H1 (cell line): ENCODE measurements at regions not wholly inside any gene's neighbourhood (a gene's known extent, or its start where the extent isn't known, plus 50 kb on each side); places are given as distances from the start of the nearest gene placed in this dataset.

ENCODE experiments used
- CTCF ChIA-PET: fragments of 300-600 bp; sonication (Branson Sonifier 250); formaldehyde crosslinking; loops from one replicate; lab custom pipeline; 2021; ENCODE audit not compliant: partially characterized antibody; lab: Charles Lee
- POLR2A ChIA-PET: fragments of 300-600 bp; sonication (Branson Sonifier 250); formaldehyde crosslinking; loops from one replicate; lab custom pipeline; 2021; ENCODE audit warnings: inconsistent platforms; ENCODE audit not compliant: partially characterized antibody; lab: Charles Lee
- DNase-seq, 2 experiments: peaks; one replicate each; pipeline versions ENCODE4 v3.0.0 to v3.0.0-alpha.2; 2010 to 2022; ENCODE audit warnings: low spot score in 2 of 2, low read depth in 1 of 2, mixed read lengths in 1 of 2
- FAIRE-seq: peaks from 2 replicates; lab custom pipeline; 2011; peaks lifted over from hg19 to GRCh38; lab: Jason Lieb, UNC
- H2AFZ ChIP-seq: 2 replicates; pipeline ENCODE4 v1.8.1; 2012; ENCODE audit warnings: low read length, inconsistent platforms
- H2AK5ac ChIP-seq: 2 replicates; pipeline ENCODE4 v1.6.1; 2013; ENCODE audit warnings: low read depth, low read length
- H2BK120ac ChIP-seq: replicated peaks from 2 replicates; pipeline ENCODE3; 2013; ENCODE audit warnings: low read depth, low read length, inconsistent platforms
- H2BK12ac ChIP-seq: 2 replicates; pipeline ENCODE4 v1.6.1; 2013; ENCODE audit warnings: low read depth, low read length
- H2BK15ac ChIP-seq: 2 replicates; pipeline ENCODE4 v1.6.1; 2013; ENCODE audit warnings: low read length
- H2BK20ac ChIP-seq: 2 replicates; pipeline ENCODE4 v1.6.1; 2013; ENCODE audit warnings: low read length
- H2BK5ac ChIP-seq: 2 replicates; pipeline ENCODE4 v1.6.1; 2013; ENCODE audit warnings: low read depth, low read length
- H3K14ac ChIP-seq: 2 replicates; pipeline ENCODE4 v1.6.1; 2013; ENCODE audit warnings: inconsistent platforms; ENCODE audit not compliant: insufficient read length
- H3K18ac ChIP-seq: 2 replicates; pipeline ENCODE4 v1.6.1; 2013; ENCODE audit warnings: low read length; ENCODE audit errors: extremely low read depth
- H3K23ac ChIP-seq: 2 replicates; pipeline ENCODE4 v1.6.1; 2013; ENCODE audit warnings: inconsistent platforms; ENCODE audit not compliant: insufficient read length
- H3K23me2 ChIP-seq: 2 replicates; pipeline ENCODE4 v1.6.1; 2013; ENCODE audit warnings: low read depth, low read length
- H3K27ac ChIP-seq: 2 replicates; pipeline ENCODE4 v1.6.1; 2011; ENCODE audit warnings: low read depth, low read length, inconsistent platforms
- H3K27me3 ChIP-seq, 4 experiments: replicated peaks in 1 of 4; 1 replicate in 1 of 4; 2 replicates in 3 of 4; pipeline versions ENCODE4 v1.6.1 to v1.8.1; 2011 to 2013; ENCODE audit warnings: low read length in 3 of 4, mild to moderate bottlenecking in 3 of 4, inconsistent platforms in 2 of 4, mixed read lengths in 2 of 4, moderate library complexity in 1 of 4; ENCODE audit not compliant: control insufficient read depth in 3 of 4, insufficient read depth in 3 of 4; ENCODE audit errors: extremely low read depth in 1 of 4
- H3K36me3 ChIP-seq, 4 experiments: 2 replicates each; pipeline versions ENCODE4 v1.6.1 to v1.8.1; 2011 to 2013; ENCODE audit warnings: mild to moderate bottlenecking in 4 of 4, low read length in 3 of 4, moderate library complexity in 2 of 4, control low read depth in 1 of 4, inconsistent platforms in 1 of 4; ENCODE audit not compliant: insufficient read depth in 4 of 4, control insufficient read depth in 2 of 4
- H3K4ac ChIP-seq: replicated peaks from 2 replicates; pipeline ENCODE3; 2013; ENCODE audit warnings: low read length, low read depth, mixed read lengths, inconsistent platforms; ENCODE audit not compliant: insufficient read length
- H3K4me1 ChIP-seq, 4 experiments: replicated peaks in 1 of 4; 1 replicate in 1 of 4; 2 replicates in 3 of 4; pipeline versions ENCODE4 v1.6.1 to v1.8.1; 2011 to 2013; ENCODE audit warnings: low read length in 3 of 4, inconsistent platforms in 2 of 4, mixed read lengths in 1 of 4; ENCODE audit not compliant: insufficient read depth in 4 of 4, control insufficient read depth in 3 of 4
- H3K4me2 ChIP-seq, 2 experiments: 2 replicates each; pipeline versions ENCODE4 v1.6.1 to v1.8.1; 2011 to 2013; ENCODE audit warnings: low read depth in 2 of 2, low read length in 2 of 2, control low read depth in 1 of 2, inconsistent platforms in 1 of 2, mild to moderate bottlenecking in 1 of 2; ENCODE audit not compliant: insufficient read depth in 1 of 2
- H3K4me3 ChIP-seq, 4 experiments: fragments of 200-600, 300-600 bp in 1 of 4; sonication (generic), shearing (Covaris generic), sonication (Bioruptor Twin) in 1 of 4; 2 replicates each; pipeline versions ENCODE4 v1.5.1 to v1.8.1; 2011 to 2016; ENCODE audit warnings: low read length in 4 of 4, low read depth in 3 of 4, control low read depth in 2 of 4, inconsistent platforms in 2 of 4, mild to moderate bottlenecking in 2 of 4, mixed read lengths in 1 of 4, moderate library complexity in 1 of 4; ENCODE audit not compliant: insufficient read depth in 2 of 4; ENCODE audit errors: extremely low read depth in 1 of 4
- H3K56ac ChIP-seq: replicated peaks from 2 replicates; pipeline ENCODE3; 2013; ENCODE audit warnings: low read depth, mild to moderate bottlenecking, mixed read lengths, low read length, inconsistent platforms; ENCODE audit not compliant: insufficient read length
- H3K79me1 ChIP-seq: 2 replicates; pipeline ENCODE4 v1.6.1; 2013; ENCODE audit warnings: low read depth, low read length, control low read depth
- H3K79me2 ChIP-seq, 2 experiments: 2 replicates each; pipeline versions ENCODE4 v1.6.1 to v1.8.1; 2012 to 2013; ENCODE audit warnings: low read length in 2 of 2, mild to moderate bottlenecking in 2 of 2, inconsistent platforms in 1 of 2; ENCODE audit not compliant: insufficient read depth in 2 of 2, control insufficient read depth in 1 of 2
- H3K9ac ChIP-seq, 4 experiments: replicated peaks in 1 of 4; 1 replicate in 1 of 4; 2 replicates in 3 of 4; pipeline versions ENCODE4 v1.6.1 to v1.8.1; 2011 to 2013; ENCODE audit warnings: low read depth in 3 of 4, low read length in 3 of 4, control low read depth in 2 of 4, mild to moderate bottlenecking in 2 of 4, moderate library complexity in 2 of 4, inconsistent platforms in 1 of 4; ENCODE audit errors: extremely low read depth in 1 of 4
- H3K9me3 ChIP-seq, 2 experiments: 2 replicates each; pipeline versions ENCODE4 v1.6.1 to v1.8.1; 2012 to 2013; ENCODE audit warnings: mild to moderate bottlenecking in 2 of 2, moderate library complexity in 2 of 2, control low read depth in 1 of 2, inconsistent platforms in 1 of 2, low read depth in 1 of 2, low read length in 1 of 2, mixed read lengths in 1 of 2; ENCODE audit not compliant: insufficient read depth in 2 of 2
- H4K20me1 ChIP-seq, 2 experiments: replicated peaks in 1 of 2; 2 replicates each; pipeline versions ENCODE3 to v1.8.1; 2011 to 2013; ENCODE audit warnings: inconsistent platforms in 2 of 2, low read length in 2 of 2, mild to moderate bottlenecking in 1 of 2; ENCODE audit not compliant: insufficient read depth in 2 of 2, control insufficient read depth in 1 of 2
- H4K5ac ChIP-seq: 2 replicates; pipeline ENCODE4 v1.6.1; 2013; ENCODE audit warnings: low read length, low read depth, mixed read lengths, inconsistent platforms; ENCODE audit not compliant: insufficient read length
- H4K8ac ChIP-seq: 2 replicates; pipeline ENCODE4 v1.8.0; 2013; ENCODE audit warnings: mild to moderate bottlenecking, moderate library complexity, low read length, inconsistent platforms; ENCODE audit not compliant: insufficient read depth; ENCODE audit errors: extremely low read depth
- H4K91ac ChIP-seq: replicated peaks from 2 replicates; pipeline ENCODE3; 2013; ENCODE audit warnings: low read length, mixed read lengths, inconsistent platforms; ENCODE audit not compliant: insufficient read length
- CBX8 ChIP-seq: fragments of 300-800, 300-1000 bp; sonication (generic); IDR thresholded peaks from 2 replicates; pipeline ENCODE4 v1.7.1; 2016; ENCODE audit warnings: low read depth, low read length, borderline replicate concordance
- CEBPB ChIP-seq: IDR thresholded peaks from 2 replicates; pipeline ENCODE4 v1.6.1; 2012; ENCODE audit warnings: low read depth, low read length
- EP300 ChIP-seq, 2 experiments: IDR thresholded peaks; 1 replicate in 1 of 2; 2 replicates in 1 of 2; pipeline ENCODE4 v1.6.1; 2011 to 2012; ENCODE audit warnings: low read depth in 2 of 2, low read length in 2 of 2, mild to moderate bottlenecking in 2 of 2, borderline replicate concordance in 1 of 2, inconsistent platforms in 1 of 2, moderate library complexity in 1 of 2
- NANOG ChIP-seq: IDR thresholded peaks from 2 replicates; pipeline ENCODE4 v1.6.1; 2011; ENCODE audit warnings: low read length, low read depth, mild to moderate bottlenecking, inconsistent platforms; ENCODE audit not compliant: insufficient read depth, poor library complexity, severe bottlenecking
- POLR2A ChIP-seq, 2 experiments: IDR thresholded peaks; 1 replicate in 1 of 2; 2 replicates in 1 of 2; pipeline ENCODE4 v1.6.1; 2011; ENCODE audit warnings: low read depth in 2 of 2, low read length in 2 of 2, mild to moderate bottlenecking in 2 of 2; ENCODE audit errors: control extremely low read depth in 1 of 2
- TCF12 ChIP-seq: IDR thresholded peaks from 2 replicates; pipeline ENCODE4 v1.6.1; 2011; ENCODE audit warnings: low read depth, mild to moderate bottlenecking, low read length
- YY1 ChIP-seq: IDR thresholded peaks from 2 replicates; pipeline ENCODE4 v1.6.1; 2011; ENCODE audit warnings: low read depth, mild to moderate bottlenecking, low read length
- ZNF274 ChIP-seq: IDR thresholded peaks from 2 replicates; pipeline ENCODE4 v1.7.0; 2012; ENCODE audit warnings: low read length, borderline replicate concordance; ENCODE audit errors: extremely low read depth
- WGBS, 2 experiments: shearing (Covaris generic) in 1 of 2; methylation state at CpG; one replicate each; pipeline versions ENCODE4 v1.1.6 to v1.1.7; 2013 to 2015; ENCODE audit warnings: low lambda C conversion rate in 2 of 2, mixed read lengths in 2 of 2, inconsistent platforms in 1 of 2, low coverage in 1 of 2, missing lambda C conversion rate in 1 of 2; ENCODE audit not compliant: insufficient replicate concordance in 2 of 2, insufficient coverage in 1 of 2, insufficient read length in 1 of 2; ENCODE audit errors: extremely low coverage in 1 of 2, missing lambda C conversion rate in 1 of 2; 5-methylcytosine and 5-hydroxymethylcytosine counted together

GRCh38 chr1:13878451-13878850, 178.5 kb downstream of the PRDM2 start:
- TF ChIP-seq POLR2A (IDR thresholded peaks at IDR 0.05; ENCODE audit: control extremely low read depth in 1 of 2, low read depth in 2 of 2, low read length in 2 of 2) (no peak), NANOG (no peak), YY1 (no peak), EP300 (IDR thresholded peaks at IDR 0.05; ENCODE audit: borderline replicate concordance in 1 of 2, low read depth in 2 of 2, low read length in 2 of 2) (no peak), TCF12 (no peak), ZNF274 (no peak), CBX8 (no peak), CEBPB (no peak)
- CTCF ChIA-PET, result interaction anchor here (0.7 kb wide), 1 partner anchor 50 kb away, joined by 3 read pairs; no protein-coding TSS in a partner anchor
- H3K4ac ChIP-seq, result no peak overlapping the region
- H2BK20ac ChIP-seq, result no peak overlapping the region
- H3K56ac ChIP-seq, result no peak overlapping the region
- no peak overlapping the region for H2BK15ac ChIP-seq
- no peak overlapping the region for H3K23ac ChIP-seq
- H3K9me3 ChIP-seq, result peaks cover 20 to 30% of the 10 kb centered on the region in 2 experiments; a peak in 3 of 4 replicates
- H3K9ac ChIP-seq, result no peak overlapping the region
- no peak overlapping the region for H4K5ac ChIP-seq
- no peak overlapping the region for H2AFZ ChIP-seq
- H3K4me3 ChIP-seq, result no peak overlapping the region
- no peaks in the 10 kb centered on the region for H3K79me2 ChIP-seq
- H3K4me1 ChIP-seq, result no peaks in the 10 kb centered on the region
- no peak overlapping the region for H2AK5ac ChIP-seq
- no peak overlapping the region for H2BK12ac ChIP-seq
- no peak for FAIRE-seq
- DNase-seq, result no peak
- H4K20me1 ChIP-seq, result no peaks in the 10 kb centered on the region
- no peak overlapping the region for H2BK5ac ChIP-seq
- 92% methylated on average over 9 of the region's 9 CpGs; no CpG with 5 or more reads in 1 of the 2 experiments for WGBS, 2 experiments
- H4K8ac ChIP-seq, result no peak overlapping the region
- no peak overlapping the region for H2BK120ac ChIP-seq
- H4K91ac ChIP-seq, result no peak overlapping the region
- no peak overlapping the region for H3K4me2 ChIP-seq
- no peak overlapping the region for H3K27ac ChIP-seq
- H3K27me3 ChIP-seq, result no peaks in the 10 kb centered on the region
- no peak overlapping the region for H3K14ac ChIP-seq
- no peaks in the 10 kb centered on the region for H3K79me1 ChIP-seq
- H3K18ac ChIP-seq, result no peak overlapping the region
- no peaks in the 10 kb centered on the region for H3K23me2 ChIP-seq
- no peaks in the 10 kb centered on the region for H3K36me3 ChIP-seq
- POLR2A ChIA-PET, result no interaction called here
